Suprapubic skin (tissue), 3 donors: ENCODE measurements at regions not wholly inside any gene's neighbourhood (a gene's known extent, or its start where the extent isn't known, plus 50 kb on each side); places are given as distances from the start of the nearest gene placed in this dataset.

Experiments
- CTCF ChIP-seq, 2 donors: fragments of 200-600 bp in 1 of 2; fragments of 450-650 bp in 1 of 2; sonication (generic) in 1 of 2; IDR thresholded peaks; one replicate each; pipeline ENCODE4 v1.5.1; 2016 to 2019; ENCODE audit warnings: antibody characterized with exemption in 2 of 2, mild to moderate bottlenecking in 1 of 2, moderate library complexity in 1 of 2
- POLR2A ChIP-seq, 2 donors: fragments of 450-650 bp; IDR thresholded peaks; one replicate each; pipeline ENCODE4 v1.6.1; 2017; ENCODE audit warnings: antibody characterized with exemption in 2 of 2, mild to moderate bottlenecking in 2 of 2, moderate library complexity in 2 of 2

DNA sequence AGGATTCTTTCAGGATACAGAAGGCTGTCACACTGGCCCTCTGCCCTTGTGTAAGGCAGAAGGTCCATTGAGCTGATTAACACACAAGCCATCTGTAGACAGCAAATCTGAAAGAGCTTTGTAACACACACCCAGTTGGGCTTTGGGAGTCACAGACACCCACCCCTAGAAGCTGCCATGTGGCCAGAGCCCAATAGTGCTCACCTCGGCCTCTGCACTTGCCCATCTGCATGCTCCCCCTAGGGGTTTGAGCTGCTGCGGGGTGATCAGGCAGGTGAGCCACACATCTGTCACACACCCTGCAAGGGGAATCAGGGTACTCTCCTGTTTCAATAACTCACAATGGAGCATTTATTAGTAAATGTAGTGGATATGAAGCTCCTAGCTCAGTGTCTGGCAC is 138.3 kb downstream of the CHD9NB start:
- TF ChIP-seq CTCF (IDR thresholded peaks at IDR 0.05) = no peak
- no peak for TF ChIP-seq POLR2A (IDR thresholded peaks at IDR 0.05)
